Neural crest cell (in vitro differentiated cells): ENCODE measurements at regions not wholly inside any gene's neighbourhood (a gene's known extent, or its start where the extent isn't known, plus 50 kb on each side); places are given as distances from the start of the nearest gene placed in this dataset.

Experiments
- DNase-seq: peaks from one replicate; pipeline ENCODE4 v3.0.0; 2021; ENCODE audit warnings: low read depth, mixed read lengths, low spot score
- H3K27ac Mint-ChIP-seq: one replicate; pipeline ENCODE4 v1.8.0; 2021; ENCODE audit warnings: mild to moderate bottlenecking, mixed read lengths; ENCODE audit not compliant: unreplicated experiment
- H3K27me3 Mint-ChIP-seq: 2 replicates; pipeline ENCODE4 v1.8.0; 2021; ENCODE audit warnings: low read depth, mild to moderate bottlenecking, mixed read lengths
- H3K36me3 Mint-ChIP-seq: 2 replicates; pipeline ENCODE4 v1.8.0; 2021; ENCODE audit warnings: low read depth, mild to moderate bottlenecking, mixed read lengths
- H3K4me1 Mint-ChIP-seq: 2 replicates; pipeline ENCODE4 v1.8.0; 2021; ENCODE audit warnings: mixed read lengths
- H3K4me3 Mint-ChIP-seq: one replicate; pipeline ENCODE4 v1.8.0; 2021; ENCODE audit warnings: mild to moderate bottlenecking, mixed read lengths
- H3K9me3 Mint-ChIP-seq: 2 replicates; pipeline ENCODE4 v1.8.0; 2021; ENCODE audit warnings: mixed read lengths
- TF ChIP-seq, protein P1 (sequence below): fragments of 200-600 bp; sonication (generic); conservative IDR thresholded peaks from 2 replicates; pipeline ENCODE4 v1.5.0; 2021; ENCODE audit warnings: antibody characterized with exemption, mild to moderate bottlenecking

DNA sequence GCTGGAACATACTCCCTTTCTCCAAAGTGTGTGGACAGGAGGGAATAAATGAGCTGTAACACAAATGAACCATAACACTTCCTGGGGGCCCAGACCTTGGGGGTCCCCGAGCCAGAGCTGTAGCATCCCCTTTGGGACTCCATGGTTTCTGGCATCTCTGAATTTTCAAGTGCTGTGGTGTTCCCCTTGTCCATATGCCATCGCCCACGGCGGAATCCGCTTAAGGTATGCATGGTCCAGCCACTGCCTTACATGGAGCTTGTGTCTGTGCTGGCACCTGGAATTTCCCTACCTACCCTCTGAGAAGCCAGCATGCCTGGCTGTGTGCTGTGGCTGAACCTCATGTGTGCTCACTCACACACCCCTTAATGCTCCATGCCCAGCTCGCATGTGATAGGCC is 943.6 kb downstream of the SLITRK1 start:
- DNase-seq, result no peak
- no peaks in the 10 kb centered on the region for H3K9me3 Mint-ChIP-seq
- TF ChIP-seq, protein P1, sequence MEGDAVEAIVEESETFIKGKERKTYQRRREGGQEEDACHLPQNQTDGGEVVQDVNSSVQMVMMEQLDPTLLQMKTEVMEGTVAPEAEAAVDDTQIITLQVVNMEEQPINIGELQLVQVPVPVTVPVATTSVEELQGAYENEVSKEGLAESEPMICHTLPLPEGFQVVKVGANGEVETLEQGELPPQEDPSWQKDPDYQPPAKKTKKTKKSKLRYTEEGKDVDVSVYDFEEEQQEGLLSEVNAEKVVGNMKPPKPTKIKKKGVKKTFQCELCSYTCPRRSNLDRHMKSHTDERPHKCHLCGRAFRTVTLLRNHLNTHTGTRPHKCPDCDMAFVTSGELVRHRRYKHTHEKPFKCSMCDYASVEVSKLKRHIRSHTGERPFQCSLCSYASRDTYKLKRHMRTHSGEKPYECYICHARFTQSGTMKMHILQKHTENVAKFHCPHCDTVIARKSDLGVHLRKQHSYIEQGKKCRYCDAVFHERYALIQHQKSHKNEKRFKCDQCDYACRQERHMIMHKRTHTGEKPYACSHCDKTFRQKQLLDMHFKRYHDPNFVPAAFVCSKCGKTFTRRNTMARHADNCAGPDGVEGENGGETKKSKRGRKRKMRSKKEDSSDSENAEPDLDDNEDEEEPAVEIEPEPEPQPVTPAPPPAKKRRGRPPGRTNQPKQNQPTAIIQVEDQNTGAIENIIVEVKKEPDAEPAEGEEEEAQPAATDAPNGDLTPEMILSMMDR, result no peak
- H3K36me3 Mint-ChIP-seq, result no peaks in the 10 kb centered on the region
- no peaks in the 10 kb centered on the region for H3K27me3 Mint-ChIP-seq
- H3K4me1 Mint-ChIP-seq, result no peaks in the 10 kb centered on the region
- H3K4me3 Mint-ChIP-seq, result no peak overlapping the region
- no peak overlapping the region for H3K27ac Mint-ChIP-seq

DNA sequence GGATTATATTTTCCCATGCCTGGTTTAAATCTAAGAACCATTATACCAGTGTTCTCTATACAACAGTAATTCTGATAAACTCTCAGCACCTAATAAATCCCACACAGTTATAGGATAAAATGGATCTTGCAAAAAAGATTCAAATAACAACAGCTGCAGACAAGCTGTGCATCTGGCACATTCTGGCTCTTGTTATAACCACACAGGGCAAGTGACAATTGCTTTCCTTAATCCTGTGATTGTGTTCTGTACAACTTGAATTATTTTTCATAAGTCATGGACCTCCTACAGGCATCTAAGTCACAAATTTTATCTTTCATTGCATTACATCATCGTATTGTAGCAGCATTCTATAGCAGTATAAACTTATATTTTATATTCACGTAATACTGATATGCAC is 948.3 kb downstream of the SLITRK1 start:
- TF ChIP-seq, protein P1, result no peak
- Mint-ChIP-seq H3K4me1 (no peaks in the 10 kb centered on the region), H3K4me3 (no peak overlapping the region), H3K27me3 (no peaks in the 10 kb centered on the region), H3K9me3 (peaks cover 2% of the 10 kb centered on the region), H3K36me3 (no peaks in the 10 kb centered on the region), H3K27ac (no peak overlapping the region)
- DNase-seq, result no peak

DNA sequence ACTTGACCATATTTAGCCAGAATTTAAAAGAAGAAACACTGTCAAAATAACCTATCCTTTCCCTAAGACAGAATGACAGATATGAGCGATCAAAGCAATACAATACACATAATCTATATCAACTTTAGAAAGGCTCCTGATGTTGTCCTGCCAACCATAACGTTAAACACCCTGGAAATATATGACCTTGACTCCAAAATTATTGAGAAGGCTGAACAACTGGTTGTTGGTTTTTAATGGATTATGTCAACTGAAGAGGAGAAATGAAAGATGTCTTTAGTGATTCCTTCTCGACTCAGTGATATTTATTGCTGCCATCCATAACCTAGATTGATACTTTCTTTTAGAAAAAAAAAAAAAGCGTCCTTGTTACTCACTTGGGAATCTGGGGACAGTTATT is 957.2 kb downstream of the SLITRK1 start:
- peaks cover 4% of the 10 kb centered on the region for H3K9me3 Mint-ChIP-seq
- no peak overlapping the region for H3K4me3 Mint-ChIP-seq
- no peak for DNase-seq
- H3K4me1 Mint-ChIP-seq, result no peaks in the 10 kb centered on the region
- H3K27me3 Mint-ChIP-seq, result no peaks in the 10 kb centered on the region
- H3K36me3 Mint-ChIP-seq, result no peaks in the 10 kb centered on the region
- H3K27ac Mint-ChIP-seq, result no peak overlapping the region
- TF ChIP-seq, protein P1, result no peak

DNA sequence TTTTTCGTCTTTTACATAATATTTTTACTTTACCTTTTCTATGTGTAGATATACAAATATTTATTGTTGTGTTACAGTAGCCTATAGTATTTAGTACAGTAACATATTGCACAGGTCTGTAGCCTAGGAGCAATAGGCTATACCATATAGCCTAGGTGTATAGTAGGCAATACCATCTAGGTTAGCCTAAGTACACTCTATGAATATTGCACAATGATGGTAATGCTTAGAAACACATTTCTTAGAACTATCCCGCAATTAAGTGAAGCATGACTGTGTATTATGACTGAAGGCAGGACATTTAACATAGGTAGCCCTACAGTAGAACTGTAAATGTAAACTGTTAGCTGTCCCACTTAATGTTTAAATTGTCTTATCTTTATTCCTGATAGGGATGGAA is 964.3 kb downstream of the SLITRK1 start:
- no peak overlapping the region for H3K4me3 Mint-ChIP-seq
- H3K9me3 Mint-ChIP-seq, result peaks cover 3% of the 10 kb centered on the region
- H3K27me3 Mint-ChIP-seq, result no peaks in the 10 kb centered on the region
- H3K27ac Mint-ChIP-seq, result no peak overlapping the region
- no peaks in the 10 kb centered on the region for H3K4me1 Mint-ChIP-seq
- no peaks in the 10 kb centered on the region for H3K36me3 Mint-ChIP-seq
- TF ChIP-seq, protein P1, result no peak
- DNase-seq, result no peak

DNA sequence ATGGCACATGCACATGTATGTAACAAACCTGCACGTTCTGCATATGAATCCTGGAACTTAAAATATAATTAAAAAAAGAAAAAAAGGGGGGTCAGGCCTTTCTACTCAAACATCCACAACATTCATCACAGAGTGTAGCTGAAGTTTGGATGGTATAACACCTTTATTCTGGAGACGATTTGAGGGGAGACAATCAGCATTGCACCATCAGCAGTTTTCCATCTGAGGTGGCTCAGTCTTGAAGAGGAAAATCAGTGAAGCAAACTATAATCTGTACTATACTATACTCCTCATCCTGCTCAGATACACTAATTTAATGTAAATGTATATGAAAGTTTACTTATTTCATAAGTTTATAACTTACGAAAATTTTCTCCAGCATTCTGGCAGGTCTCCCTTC is 969.7 kb downstream of the SLITRK1 start:
- DNase-seq, result no peak
- Mint-ChIP-seq H3K27ac (no peak overlapping the region), H3K9me3 (peaks cover 3% of the 10 kb centered on the region), H3K4me3 (no peak overlapping the region), H3K36me3 (no peaks in the 10 kb centered on the region), H3K4me1 (no peaks in the 10 kb centered on the region), H3K27me3 (no peaks in the 10 kb centered on the region)
- TF ChIP-seq, protein P1, result no peak

DNA sequence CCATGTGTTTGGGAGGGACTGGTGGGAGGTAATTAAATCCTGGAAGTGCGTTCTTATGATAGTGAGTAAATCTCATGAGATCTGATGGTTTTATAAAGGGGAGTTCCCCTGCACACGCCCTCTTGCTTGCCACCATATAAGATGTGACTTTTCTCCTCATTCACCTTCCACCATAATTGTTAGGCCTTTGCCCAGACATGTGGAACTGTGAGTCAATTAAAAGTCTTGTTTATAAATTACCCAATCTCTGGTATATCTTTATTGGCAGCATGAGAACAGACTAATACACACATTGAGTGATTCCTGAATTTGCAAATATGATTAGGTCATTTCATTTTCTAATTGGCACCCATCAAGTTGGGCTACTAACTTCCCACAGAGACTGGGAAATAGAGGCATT is 977.2 kb downstream of the SLITRK1 start:
- H3K9me3 Mint-ChIP-seq, result no peaks in the 10 kb centered on the region

More for the DNA sequence above, 977.2 kb downstream of the SLITRK1 start:
- no peak overlapping the region for H3K4me3 Mint-ChIP-seq
- no peak overlapping the region for H3K27ac Mint-ChIP-seq
- no peak for DNase-seq
- no peaks in the 10 kb centered on the region for H3K36me3 Mint-ChIP-seq
- H3K27me3 Mint-ChIP-seq, result no peaks in the 10 kb centered on the region
- TF ChIP-seq, protein P1, result no peak
- H3K4me1 Mint-ChIP-seq, result no peaks in the 10 kb centered on the region
